WTC11 (cell line): ENCODE measurements at regions not wholly inside any gene's neighbourhood (a gene's known extent, or its start where the extent isn't known, plus 50 kb on each side); places are given as distances from the start of the nearest gene placed in this dataset.

Source experiments
- ATAC-seq: fragments of 200-7000 bp; cut with Tn5 transposase; 2 replicates; pipeline ENCODE4 v1.10.0; 2021; ENCODE audit warnings: mild to moderate bottlenecking, moderate library complexity
- CTCF ChIA-PET: fragments of 300-600 bp; sonication (Branson Sonifier 250); formaldehyde crosslinking; loops from one replicate; lab custom pipeline; 2021; ENCODE audit warnings: antibody characterized with exemption; lab: Charles Lee
- POLR2A ChIA-PET: fragments of 350-600 bp; sonication (Branson Sonifier 250); formaldehyde crosslinking; loops from one replicate; lab custom pipeline; 2021; ENCODE audit warnings: antibody characterized with exemption; lab: Charles Lee
- DNase-seq: peaks from one replicate; pipeline ENCODE4 v3.0.0; 2021; ENCODE audit warnings: low spot score
- H3K27ac Mint-ChIP-seq: 2 replicates; pipeline ENCODE4 v1.8.0; 2021; ENCODE audit warnings: mixed read lengths
- H3K27me3 Mint-ChIP-seq: 2 replicates; pipeline ENCODE4 v1.8.0; 2021; ENCODE audit warnings: low read depth, mild to moderate bottlenecking, moderate library complexity, mixed read lengths
- H3K36me3 Mint-ChIP-seq: 2 replicates; pipeline ENCODE4 v1.8.0; 2021; ENCODE audit warnings: mixed read lengths
- H3K4me1 Mint-ChIP-seq: 2 replicates; pipeline ENCODE4 v1.8.0; 2022; ENCODE audit warnings: mixed read lengths
- H3K4me3 Mint-ChIP-seq: 2 replicates; pipeline ENCODE4 v1.8.0; 2021; ENCODE audit warnings: mild to moderate bottlenecking, moderate library complexity, mixed read lengths
- H3K9me3 Mint-ChIP-seq: 2 replicates; pipeline ENCODE4 v1.8.0; 2021; ENCODE audit warnings: mixed read lengths
- CBFB ChIP-seq: sonication (generic); formaldehyde crosslinking; IDR thresholded peaks from 2 replicates; pipeline ENCODE4 v1.8.1; 2022; ENCODE audit warnings: mild to moderate bottlenecking, low read depth, missing genetic modification reagents
- ESRRA ChIP-seq: sonication (generic); formaldehyde crosslinking; IDR thresholded peaks from 2 replicates; pipeline ENCODE4 v1.8.1; 2022; ENCODE audit warnings: mild to moderate bottlenecking, missing genetic modification reagents, borderline replicate concordance
- FOXK1 ChIP-seq: sonication (generic); formaldehyde crosslinking; IDR thresholded peaks from 2 replicates; pipeline ENCODE4 v1.8.0; 2022; ENCODE audit warnings: mild to moderate bottlenecking, moderate library complexity, missing genetic modification reagents
- IRF2 ChIP-seq: sonication (generic); formaldehyde crosslinking; IDR thresholded peaks from 2 replicates; pipeline ENCODE4 v1.8.0; 2022; ENCODE audit warnings: low read depth, missing genetic modification reagents, borderline replicate concordance
- JAZF1 ChIP-seq: fragments of 250-450 bp; sonication (Bioruptor Pico); IDR thresholded peaks from 2 replicates; pipeline ENCODE4 v1.9.0; 2021; ENCODE audit warnings: moderate library complexity, mild to moderate bottlenecking, inconsistent platforms
- NR2C2 ChIP-seq: sonication (generic); formaldehyde crosslinking; IDR thresholded peaks from 2 replicates; pipeline ENCODE4 v1.8.0; 2022; ENCODE audit warnings: mild to moderate bottlenecking, missing genetic modification reagents
- NR3C1 ChIP-seq: sonication (generic); formaldehyde crosslinking; conservative IDR thresholded peaks from 2 replicates; pipeline ENCODE4 v1.8.1; 2023; ENCODE audit warnings: low read depth, mild to moderate bottlenecking, missing genetic modification reagents
- PRRX2 ChIP-seq: fragments of 250-450 bp; sonication (Bioruptor Pico); IDR thresholded peaks from 2 replicates; pipeline ENCODE4 v1.8.0; 2021; ENCODE audit warnings: mild to moderate bottlenecking
- RELA ChIP-seq: sonication (generic); formaldehyde crosslinking; IDR thresholded peaks from 2 replicates; pipeline ENCODE4 v1.8.1; 2022; ENCODE audit warnings: missing genetic modification reagents, mild to moderate bottlenecking, borderline replicate concordance
- RORB ChIP-seq: fragments of 250-450 bp; sonication (Bioruptor Pico); IDR thresholded peaks from 2 replicates; pipeline ENCODE4 v1.9.0; 2021; ENCODE audit warnings: mild to moderate bottlenecking
- TEAD1 ChIP-seq: sonication (generic); formaldehyde crosslinking; IDR thresholded peaks from 2 replicates; pipeline ENCODE4 v1.8.0; 2022; ENCODE audit warnings: mild to moderate bottlenecking, missing genetic modification reagents
- USF2 ChIP-seq: sonication (generic); formaldehyde crosslinking; IDR thresholded peaks from 2 replicates; pipeline ENCODE4 v1.8.1; 2023; ENCODE audit warnings: mild to moderate bottlenecking, missing genetic modification reagents, moderate library complexity
- ZBTB21 ChIP-seq: sonication (generic); formaldehyde crosslinking; IDR thresholded peaks from 2 replicates; pipeline ENCODE4 v1.8.1; 2023; ENCODE audit warnings: mild to moderate bottlenecking, missing genetic modification reagents, borderline replicate concordance
- ZNF121 ChIP-seq: sonication (generic); formaldehyde crosslinking; IDR thresholded peaks from 2 replicates; pipeline ENCODE4 v1.8.0; 2023; ENCODE audit warnings: missing genetic modification reagents
- ZNF425 ChIP-seq: fragments of 250-450 bp; sonication (Bioruptor Pico); conservative IDR thresholded peaks from 2 replicates; pipeline ENCODE4 v1.9.0; 2021; ENCODE audit warnings: mild to moderate bottlenecking
- TF ChIP-seq, protein P1 (sequence below): fragments of 250-450 bp; sonication (Bioruptor Pico); IDR thresholded peaks from 2 replicates; pipeline ENCODE4 v1.9.0; 2021; ENCODE audit warnings: mild to moderate bottlenecking
- TF ChIP-seq, protein P2 (sequence below): sonication (generic); formaldehyde crosslinking; IDR thresholded peaks from 2 replicates; pipeline ENCODE4 v1.8.1; 2023; ENCODE audit warnings: mild to moderate bottlenecking, missing genetic modification reagents
- TF ChIP-seq, protein P3 (sequence below): sonication (generic); formaldehyde crosslinking; IDR thresholded peaks from 2 replicates; pipeline ENCODE4 v1.8.1; 2022; ENCODE audit warnings: low read depth, mild to moderate bottlenecking, moderate library complexity, missing genetic modification reagents, borderline replicate concordance
- TF ChIP-seq, protein P4 (sequence below): fragments of 200-600 bp; IDR thresholded peaks from 2 replicates; pipeline ENCODE4 v1.8.0; 2022; ENCODE audit warnings: antibody characterized with exemption
- TF ChIP-seq, protein P5 (sequence below): sonication (generic); formaldehyde crosslinking; IDR thresholded peaks from 2 replicates; pipeline ENCODE4 v1.8.1; 2022; ENCODE audit warnings: mild to moderate bottlenecking, moderate library complexity, missing genetic modification reagents

- Mint-ChIP-seq H3K9me3 (peaks cover 24% of the 10 kb centered on the region), H3K27ac (no peak overlapping the region; the same call in 1 of the 2 replicates), H3K36me3 (peaks cover 3% of the 10 kb centered on the region; the same call in 1 of the 2 replicates), H3K27me3 (no peaks in the 10 kb centered on the region; the same call in 1 of the 2 replicates), H3K4me1 (peaks cover 48% of the 10 kb centered on the region), H3K4me3 (no peak overlapping the region)
- no peak for TF ChIP-seq RORB
- TF ChIP-seq NR3C1 (CRISPR knock-in tag): no peak
- no peak for TF ChIP-seq ESRRA (CRISPR knock-in tag)
- TF ChIP-seq IRF2: no peak
- no peak for TF ChIP-seq ZBTB21
- TF ChIP-seq USF2 (CRISPR knock-in tag): no peak
- no peak for TF ChIP-seq PRRX2 (CRISPR knock-in tag)
- TF ChIP-seq TEAD1: no peak
- ATAC-seq: no peak
- DNase-seq: no peak
- ChIA-PET CTCF (interaction anchor here (0.9 to 1.9 kb wide), 3 partner anchors 34 to 279 kb away, joined by 4 to 9 read pairs (median 6); no protein-coding TSS in a partner anchor), POLR2A (no interaction called here)
Observed at GRCh38 chr2:191497822-191498221, 180.1 kb upstream of the NABP1 start.

- ChIA-PET POLR2A (no interaction called here), CTCF (interaction anchor here (1.3 kb wide), 1 partner anchor 281 kb away, joined by 4 read pairs; no protein-coding TSS in a partner anchor)
- TF ChIP-seq, protein P1, sequence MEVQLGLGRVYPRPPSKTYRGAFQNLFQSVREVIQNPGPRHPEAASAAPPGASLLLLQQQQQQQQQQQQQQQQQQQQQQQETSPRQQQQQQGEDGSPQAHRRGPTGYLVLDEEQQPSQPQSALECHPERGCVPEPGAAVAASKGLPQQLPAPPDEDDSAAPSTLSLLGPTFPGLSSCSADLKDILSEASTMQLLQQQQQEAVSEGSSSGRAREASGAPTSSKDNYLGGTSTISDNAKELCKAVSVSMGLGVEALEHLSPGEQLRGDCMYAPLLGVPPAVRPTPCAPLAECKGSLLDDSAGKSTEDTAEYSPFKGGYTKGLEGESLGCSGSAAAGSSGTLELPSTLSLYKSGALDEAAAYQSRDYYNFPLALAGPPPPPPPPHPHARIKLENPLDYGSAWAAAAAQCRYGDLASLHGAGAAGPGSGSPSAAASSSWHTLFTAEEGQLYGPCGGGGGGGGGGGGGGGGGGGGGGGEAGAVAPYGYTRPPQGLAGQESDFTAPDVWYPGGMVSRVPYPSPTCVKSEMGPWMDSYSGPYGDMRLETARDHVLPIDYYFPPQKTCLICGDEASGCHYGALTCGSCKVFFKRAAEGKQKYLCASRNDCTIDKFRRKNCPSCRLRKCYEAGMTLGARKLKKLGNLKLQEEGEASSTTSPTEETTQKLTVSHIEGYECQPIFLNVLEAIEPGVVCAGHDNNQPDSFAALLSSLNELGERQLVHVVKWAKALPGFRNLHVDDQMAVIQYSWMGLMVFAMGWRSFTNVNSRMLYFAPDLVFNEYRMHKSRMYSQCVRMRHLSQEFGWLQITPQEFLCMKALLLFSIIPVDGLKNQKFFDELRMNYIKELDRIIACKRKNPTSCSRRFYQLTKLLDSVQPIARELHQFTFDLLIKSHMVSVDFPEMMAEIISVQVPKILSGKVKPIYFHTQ (CRISPR knock-in tag): no peak
- no peak for TF ChIP-seq RELA (CRISPR knock-in tag)
- no peak for TF ChIP-seq FOXK1 (CRISPR knock-in tag)
- TF ChIP-seq, protein P2, sequence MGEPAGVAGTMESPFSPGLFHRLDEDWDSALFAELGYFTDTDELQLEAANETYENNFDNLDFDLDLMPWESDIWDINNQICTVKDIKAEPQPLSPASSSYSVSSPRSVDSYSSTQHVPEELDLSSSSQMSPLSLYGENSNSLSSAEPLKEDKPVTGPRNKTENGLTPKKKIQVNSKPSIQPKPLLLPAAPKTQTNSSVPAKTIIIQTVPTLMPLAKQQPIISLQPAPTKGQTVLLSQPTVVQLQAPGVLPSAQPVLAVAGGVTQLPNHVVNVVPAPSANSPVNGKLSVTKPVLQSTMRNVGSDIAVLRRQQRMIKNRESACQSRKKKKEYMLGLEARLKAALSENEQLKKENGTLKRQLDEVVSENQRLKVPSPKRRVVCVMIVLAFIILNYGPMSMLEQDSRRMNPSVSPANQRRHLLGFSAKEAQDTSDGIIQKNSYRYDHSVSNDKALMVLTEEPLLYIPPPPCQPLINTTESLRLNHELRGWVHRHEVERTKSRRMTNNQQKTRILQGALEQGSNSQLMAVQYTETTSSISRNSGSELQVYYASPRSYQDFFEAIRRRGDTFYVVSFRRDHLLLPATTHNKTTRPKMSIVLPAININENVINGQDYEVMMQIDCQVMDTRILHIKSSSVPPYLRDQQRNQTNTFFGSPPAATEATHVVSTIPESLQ (CRISPR knock-in tag): no peak
- no peak for TF ChIP-seq JAZF1
- TF ChIP-seq, all 79 proteins: peak for 0
- no peak overlapping the region for H3K27ac Mint-ChIP-seq
- H3K36me3 Mint-ChIP-seq: peaks cover 7% of the 10 kb centered on the region
- no peak overlapping the region for H3K4me3 Mint-ChIP-seq
- DNase-seq (no peak), ATAC-seq (no peak)
- no peaks in the 10 kb centered on the region; the same call in 1 of the 2 replicates for H3K27me3 Mint-ChIP-seq
- H3K4me1 Mint-ChIP-seq: peaks cover 48% of the 10 kb centered on the region
- H3K9me3 Mint-ChIP-seq: peaks cover 26% of the 10 kb centered on the region
Observed at GRCh38 chr2:191499050-191499449, 178.9 kb upstream of the NABP1 start.

GRCh38 chr2:191499874-191500565 is 177.9 kb upstream of the NABP1 start:
- H3K9me3 Mint-ChIP-seq: peaks cover 25% of the 10 kb centered on the region
- ATAC-seq (no peak), DNase-seq (no peak)
- H3K27me3 Mint-ChIP-seq: no peaks in the 10 kb centered on the region; the same call in 1 of the 2 replicates
- H3K36me3 Mint-ChIP-seq: peaks cover 11% of the 10 kb centered on the region
- H3K4me1 Mint-ChIP-seq: peaks cover 48% of the 10 kb centered on the region
- ChIA-PET POLR2A (no interaction called here), CTCF (interaction anchor here (1.3 to 1.8 kb wide), 2 partner anchors 17 to 282 kb away, joined by 4 read pairs; no protein-coding TSS in a partner anchor)
- no peak overlapping the region for H3K4me3 Mint-ChIP-seq
- 0 out of 2 replicates have a peak overlapping the region, but pooled peaks have one; percentile 40 for H3K27ac Mint-ChIP-seq
- TF ChIP-seq, protein P3, sequence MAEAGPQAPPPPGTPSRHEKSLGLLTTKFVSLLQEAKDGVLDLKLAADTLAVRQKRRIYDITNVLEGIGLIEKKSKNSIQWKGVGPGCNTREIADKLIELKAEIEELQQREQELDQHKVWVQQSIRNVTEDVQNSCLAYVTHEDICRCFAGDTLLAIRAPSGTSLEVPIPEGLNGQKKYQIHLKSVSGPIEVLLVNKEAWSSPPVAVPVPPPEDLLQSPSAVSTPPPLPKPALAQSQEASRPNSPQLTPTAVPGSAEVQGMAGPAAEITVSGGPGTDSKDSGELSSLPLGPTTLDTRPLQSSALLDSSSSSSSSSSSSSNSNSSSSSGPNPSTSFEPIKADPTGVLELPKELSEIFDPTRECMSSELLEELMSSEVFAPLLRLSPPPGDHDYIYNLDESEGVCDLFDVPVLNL (CRISPR knock-in tag): no peak
- TF ChIP-seq CBFB (no peak), NR2C2 (CRISPR knock-in tag) (no peak), ZNF425 (CRISPR knock-in tag) (no peak), RORB (no peak), ZNF121 (CRISPR knock-in tag) (no peak)
- TF ChIP-seq, protein P4, sequence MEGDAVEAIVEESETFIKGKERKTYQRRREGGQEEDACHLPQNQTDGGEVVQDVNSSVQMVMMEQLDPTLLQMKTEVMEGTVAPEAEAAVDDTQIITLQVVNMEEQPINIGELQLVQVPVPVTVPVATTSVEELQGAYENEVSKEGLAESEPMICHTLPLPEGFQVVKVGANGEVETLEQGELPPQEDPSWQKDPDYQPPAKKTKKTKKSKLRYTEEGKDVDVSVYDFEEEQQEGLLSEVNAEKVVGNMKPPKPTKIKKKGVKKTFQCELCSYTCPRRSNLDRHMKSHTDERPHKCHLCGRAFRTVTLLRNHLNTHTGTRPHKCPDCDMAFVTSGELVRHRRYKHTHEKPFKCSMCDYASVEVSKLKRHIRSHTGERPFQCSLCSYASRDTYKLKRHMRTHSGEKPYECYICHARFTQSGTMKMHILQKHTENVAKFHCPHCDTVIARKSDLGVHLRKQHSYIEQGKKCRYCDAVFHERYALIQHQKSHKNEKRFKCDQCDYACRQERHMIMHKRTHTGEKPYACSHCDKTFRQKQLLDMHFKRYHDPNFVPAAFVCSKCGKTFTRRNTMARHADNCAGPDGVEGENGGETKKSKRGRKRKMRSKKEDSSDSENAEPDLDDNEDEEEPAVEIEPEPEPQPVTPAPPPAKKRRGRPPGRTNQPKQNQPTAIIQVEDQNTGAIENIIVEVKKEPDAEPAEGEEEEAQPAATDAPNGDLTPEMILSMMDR: no peak
- TF ChIP-seq, protein P5, sequence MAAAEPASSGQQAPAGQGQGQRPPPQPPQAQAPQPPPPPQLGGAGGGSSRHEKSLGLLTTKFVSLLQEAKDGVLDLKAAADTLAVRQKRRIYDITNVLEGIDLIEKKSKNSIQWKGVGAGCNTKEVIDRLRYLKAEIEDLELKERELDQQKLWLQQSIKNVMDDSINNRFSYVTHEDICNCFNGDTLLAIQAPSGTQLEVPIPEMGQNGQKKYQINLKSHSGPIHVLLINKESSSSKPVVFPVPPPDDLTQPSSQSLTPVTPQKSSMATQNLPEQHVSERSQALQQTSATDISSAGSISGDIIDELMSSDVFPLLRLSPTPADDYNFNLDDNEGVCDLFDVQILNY (CRISPR knock-in tag): no peak
